Fibroblast of lung (primary cell): ENCODE measurements at regions not wholly inside any gene's neighbourhood (a gene's known extent, or its start where the extent isn't known, plus 50 kb on each side); places are given as distances from the start of the nearest gene placed in this dataset.

ENCODE experiments used
- DNase-seq, 2 donors: peaks; one replicate each; pipeline versions ENCODE4 v3.0.0 to v3.0.0-alpha.2; 2010; ENCODE audit warnings: low read depth in 2 of 2
- H2AFZ ChIP-seq: 2 replicates; pipeline ENCODE4 v1.5.1; 2012; ENCODE audit warnings: low read length, control low read depth, inconsistent platforms
- H3K27ac ChIP-seq: 2 replicates; pipeline ENCODE4 v1.5.1; 2011; ENCODE audit warnings: low read length, control low read depth; ENCODE audit not compliant: insufficient read depth
- H3K27me3 ChIP-seq: 2 replicates; pipeline ENCODE4 v1.5.1; 2011; ENCODE audit warnings: mild to moderate bottlenecking, low read length; ENCODE audit not compliant: control insufficient read depth, insufficient read depth
- H3K36me3 ChIP-seq: 2 replicates; pipeline ENCODE4 v1.5.1; 2011; ENCODE audit warnings: low read length; ENCODE audit not compliant: control insufficient read depth, insufficient read depth
- H3K4me1 ChIP-seq: 2 replicates; pipeline ENCODE4 v1.5.1; 2011; ENCODE audit warnings: low read length; ENCODE audit not compliant: control insufficient read depth, insufficient read depth; ENCODE audit errors: extremely low read depth
- H3K4me2 ChIP-seq: 2 replicates; pipeline ENCODE4 v1.5.1; 2011; ENCODE audit warnings: low read length, control low read depth; ENCODE audit not compliant: insufficient read depth; ENCODE audit errors: extremely low read depth
- H3K4me3 ChIP-seq, 4 experiments: fragments of 200-600 bp in 1 of 4; sonication (generic) in 1 of 4; replicated peaks in 1 of 4; 2 replicates each; pipeline ENCODE4 v1.5.1; 2011 to 2016; ENCODE audit warnings: low read length in 4 of 4, low read depth in 3 of 4, mild to moderate bottlenecking in 3 of 4, control low read depth in 2 of 4, inconsistent platforms in 1 of 4, mixed read lengths in 1 of 4; ENCODE audit not compliant: insufficient read depth in 1 of 4; ENCODE audit errors: control extremely low read depth in 1 of 4
- H3K79me2 ChIP-seq: 2 replicates; pipeline ENCODE4 v1.5.1; 2012; ENCODE audit warnings: mild to moderate bottlenecking, low read length, inconsistent platforms; ENCODE audit not compliant: control insufficient read depth, insufficient read depth
- H3K9ac ChIP-seq: 2 replicates; pipeline ENCODE4 v1.5.1; 2011; ENCODE audit warnings: mild to moderate bottlenecking, low read length, control low read depth; ENCODE audit not compliant: insufficient read depth
- H3K9me3 ChIP-seq: 2 replicates; pipeline ENCODE4 v1.5.1; 2012; ENCODE audit warnings: low read depth, low read length; ENCODE audit not compliant: control insufficient read depth, insufficient read depth
- H4K20me1 ChIP-seq: 2 replicates; pipeline ENCODE4 v1.5.1; 2011; ENCODE audit warnings: low read length; ENCODE audit not compliant: control insufficient read depth, insufficient read depth; ENCODE audit errors: extremely low read depth
- CTCF ChIP-seq, 2 donors: IDR thresholded peaks in 1 of 2; conservative IDR thresholded peaks in 1 of 2; 1 replicate in 1 of 2; 2 replicates in 1 of 2; pipeline ENCODE4 v1.5.1; 2011 to 2012; ENCODE audit warnings: low read length in 2 of 2, control low read depth in 1 of 2, inconsistent platforms in 1 of 2, low read depth in 1 of 2, mild to moderate bottlenecking in 1 of 2
- EZH2 ChIP-seq: IDR thresholded peaks from 2 replicates; pipeline ENCODE4 v1.5.1; 2012; ENCODE audit warnings: low read length, control low read depth, mild to moderate bottlenecking; ENCODE audit errors: missing control alignments

DNA sequence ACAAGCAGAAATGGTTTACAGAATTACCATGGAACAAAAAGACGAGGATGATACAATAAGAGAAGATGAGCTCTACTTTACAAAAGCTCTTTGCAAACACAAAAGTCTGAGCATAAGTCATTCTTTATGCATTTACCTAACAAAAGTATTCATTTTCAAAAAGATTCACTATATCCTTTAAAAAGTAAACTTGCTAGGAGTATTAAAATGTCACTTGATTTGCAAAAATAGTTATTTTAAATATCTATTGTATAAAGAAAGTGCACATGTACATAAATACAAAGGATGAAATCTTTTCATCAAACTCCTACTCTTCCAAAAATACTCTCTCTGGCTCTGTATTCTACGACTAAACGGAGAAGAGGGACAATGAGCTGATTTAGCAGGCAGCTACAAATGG, 146.4 kb upstream of the STEAP1 start:
- Histone ChIP-seq H3K79me2 (no peaks in the 10 kb centered on the region), H3K4me2 (no peak overlapping the region), H3K9me3 (no peaks in the 10 kb centered on the region), H3K9ac (no peak overlapping the region), H3K4me3 (no peak overlapping the region), H3K27me3 (no peaks in the 10 kb centered on the region), H3K4me1 (no peaks in the 10 kb centered on the region), H3K27ac (no peak overlapping the region), H3K36me3 (no peaks in the 10 kb centered on the region), H2AFZ (no peak overlapping the region), H4K20me1 (no peaks in the 10 kb centered on the region)
- TF ChIP-seq CTCF (conservative IDR thresholded peaks at IDR 0.05 in 1 of 2, IDR thresholded peaks at IDR 0.05 in 1 of 2; ENCODE audit: low read depth in 1 of 2, low read length in 2 of 2) (no peak), EZH2 (no peak)
- DNase-seq = no peak

DNA sequence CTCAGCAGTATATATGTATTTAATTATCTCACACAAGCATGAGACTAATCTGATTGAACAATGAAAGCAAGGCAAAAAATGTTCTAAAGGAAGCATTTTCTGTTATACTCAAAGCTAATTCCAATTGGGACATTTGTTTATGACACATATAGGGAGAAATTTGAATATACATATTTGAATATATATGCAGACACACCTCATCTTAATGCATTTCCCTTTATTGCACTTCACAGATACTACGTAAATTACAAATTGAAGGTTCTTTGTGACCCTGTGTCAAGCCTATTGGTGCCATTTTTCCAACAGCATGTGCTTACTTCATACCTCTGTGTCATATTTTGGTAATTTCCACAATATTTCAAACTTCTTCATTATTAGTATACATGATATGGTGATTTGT, 132.1 kb upstream of the STEAP1 start:
- Histone ChIP-seq H3K27me3 (no peaks in the 10 kb centered on the region), H3K9ac (no peak overlapping the region), H4K20me1 (no peaks in the 10 kb centered on the region), H3K9me3 (no peaks in the 10 kb centered on the region), H3K27ac (no peak overlapping the region), H3K4me1 (no peaks in the 10 kb centered on the region), H3K79me2 (no peaks in the 10 kb centered on the region), H3K4me2 (no peak overlapping the region), H3K36me3 (no peaks in the 10 kb centered on the region), H2AFZ (no peak overlapping the region), H3K4me3 (no peak overlapping the region)
- DNase-seq = no peak
- TF ChIP-seq CTCF (conservative IDR thresholded peaks at IDR 0.05 in 1 of 2, IDR thresholded peaks at IDR 0.05 in 1 of 2; ENCODE audit: low read depth in 1 of 2, low read length in 2 of 2) = no peak
- no peak for TF ChIP-seq EZH2

- Histone ChIP-seq H2AFZ (no peak overlapping the region), H3K27me3 (no peaks in the 10 kb centered on the region), H3K4me3 (no peak overlapping the region), H3K36me3 (no peaks in the 10 kb centered on the region), H3K79me2 (no peaks in the 10 kb centered on the region), H3K4me1 (no peaks in the 10 kb centered on the region), H3K27ac (no peak overlapping the region), H4K20me1 (no peaks in the 10 kb centered on the region), H3K4me2 (no peak overlapping the region), H3K9me3 (no peaks in the 10 kb centered on the region), H3K9ac (no peak overlapping the region)
- no peak for DNase-seq
- no peak for TF ChIP-seq EZH2
- TF ChIP-seq CTCF (conservative IDR thresholded peaks at IDR 0.05 in 1 of 2, IDR thresholded peaks at IDR 0.05 in 1 of 2; ENCODE audit: low read depth in 1 of 2, low read length in 2 of 2) = no peak
Observed at GRCh38 chr7:90025771-90026170, 128.5 kb upstream of the STEAP1 start.
